HepG2 (cell line): ENCODE measurements at regions not wholly inside any gene's neighbourhood (a gene's known extent, or its start where the extent isn't known, plus 50 kb on each side); places are given as distances from the start of the nearest gene placed in this dataset.

ENCODE experiments used
- ATAC-seq: fragments of 200-7000 bp; cut with Tn5 transposase; 3 replicates; pipeline ENCODE4 v1.9.1; 2020; ENCODE audit warnings: mild to moderate bottlenecking, moderate library complexity
- BruUV-seq: library from RNA; stranded (reverse); fragments of 400-500 nt; replicated peaks from 2 replicates; lab custom pipeline; 2021; lab: Mats Ljungman, UMichigan
- CTCF ChIA-PET: fragments of 300-600 bp; formaldehyde crosslinking; extraction: SDS; loops from one replicate; lab custom pipeline; 2021; ENCODE audit warnings: low total read pairs, inconsistent platforms, low intra/inter-chr PET ratio; lab: Yijun Ruan, JAX
- POLR2A ChIA-PET: fragments of 350-600 bp; sonication (Branson Sonifier 250); formaldehyde crosslinking; loops from one replicate; lab custom pipeline; 2020; ENCODE audit warnings: antibody characterized with exemption, inconsistent platforms; lab: Yijun Ruan, JAX
- DNase-seq: peaks from one replicate; pipeline ENCODE4 v3.0.0-alpha.2; 2015; ENCODE audit warnings: low spot score
- FAIRE-seq: peaks from 3 replicates; lab custom pipeline; 2011; peaks lifted over from hg19 to GRCh38; lab: Jason Lieb, UNC
- H2AFZ ChIP-seq: one replicate; pipeline ENCODE4 v1.6.1; 2011; ENCODE audit warnings: low read length, inconsistent platforms
- H3K27ac ChIP-seq: fragments of 300-600 bp; 3 replicates; pipeline ENCODE4 v1.8.0; 2011; ENCODE audit warnings: mixed run types, mild to moderate bottlenecking, mixed read lengths, low read length, inconsistent platforms; ENCODE audit not compliant: insufficient read depth; ENCODE audit errors: extremely low read length
- H3K27me3 ChIP-seq, 2 experiments: fragments of 200-600 bp in 1 of 2; 2 replicates in 1 of 2; 3 replicates in 1 of 2; pipeline versions ENCODE4 v1.6.0 to v1.8.0; 2011; ENCODE audit warnings: low read length in 2 of 2, mild to moderate bottlenecking in 2 of 2, moderate library complexity in 2 of 2, inconsistent platforms in 1 of 2; ENCODE audit not compliant: insufficient read depth in 2 of 2, control insufficient read depth in 1 of 2
- H3K36me3 ChIP-seq, 2 experiments: fragments of 200-600 bp in 1 of 2; replicated peaks in 1 of 2; 2 replicates in 1 of 2; 3 replicates in 1 of 2; pipeline versions ENCODE4 v1.5.1 to v1.8.0; 2011; ENCODE audit warnings: low read length in 2 of 2, inconsistent platforms in 1 of 2; ENCODE audit not compliant: insufficient read depth in 2 of 2, control insufficient read depth in 1 of 2
- H3K4me1 ChIP-seq: 2 replicates; pipeline ENCODE4 v1.5.1; 2012; ENCODE audit warnings: low read length, inconsistent platforms; ENCODE audit not compliant: insufficient read depth
- H3K4me2 ChIP-seq: 2 replicates; pipeline ENCODE4 v1.6.0; 2011; ENCODE audit warnings: low read depth, low read length, inconsistent platforms
- H3K4me3 ChIP-seq, 3 experiments: fragments of 200-600 bp in 1 of 3; sonication (generic), shearing (Covaris generic) in 1 of 3; replicated peaks in 1 of 3; 2 replicates each; pipeline ENCODE4 v1.5.1; 2011 to 2016; ENCODE audit warnings: low read length in 3 of 3, inconsistent platforms in 2 of 3, low read depth in 2 of 3, mild to moderate bottlenecking in 2 of 3, control low read depth in 1 of 3, mixed read lengths in 1 of 3; ENCODE audit not compliant: insufficient read depth in 1 of 3
- H3K79me2 ChIP-seq: one replicate; pipeline ENCODE4 v1.6.1; 2011; ENCODE audit warnings: low read length, inconsistent platforms; ENCODE audit not compliant: insufficient read depth
- H3K9ac ChIP-seq: 2 replicates; pipeline ENCODE4 v1.6.0; 2011; ENCODE audit warnings: mild to moderate bottlenecking, low read depth, low read length, inconsistent platforms; ENCODE audit not compliant: insufficient read depth
- H3K9me3 ChIP-seq: 2 replicates; pipeline ENCODE4 v1.5.1; 2012; ENCODE audit warnings: mild to moderate bottlenecking, low read length
- H4K20me1 ChIP-seq: 2 replicates; pipeline ENCODE4 v1.6.0; 2011; ENCODE audit warnings: inconsistent platforms, mild to moderate bottlenecking, low read length, moderate library complexity; ENCODE audit not compliant: insufficient read depth
- ASH2L ChIP-seq: fragments of 300-600, 200-600 bp; sonication (generic); IDR thresholded peaks from 2 replicates; pipeline ENCODE4 v1.7.0; 2017; ENCODE audit warnings: low read depth, mild to moderate bottlenecking, moderate library complexity, mixed read lengths, low read length; ENCODE audit not compliant: insufficient read length
- ATF1 ChIP-seq: IDR thresholded peaks from 2 replicates; pipeline ENCODE4 v1.6.1; 2016; ENCODE audit warnings: mild to moderate bottlenecking, control low read depth
- CBX2 ChIP-seq, 2 experiments: fragments of 200-600 bp in 1 of 2; sonication (generic); formaldehyde crosslinking in 1 of 2; IDR thresholded peaks; 2 replicates each; pipeline versions ENCODE4 v1.7.0 to v1.8.1; 2018 to 2022; ENCODE audit warnings: low read depth in 2 of 2, low read length in 1 of 2, mild to moderate bottlenecking in 1 of 2, missing genetic modification reagents in 1 of 2
- HOXA7 ChIP-seq: sonication (generic); formaldehyde crosslinking; IDR thresholded peaks from 2 replicates; pipeline ENCODE4 v1.8.1; 2022; ENCODE audit warnings: mild to moderate bottlenecking, missing genetic modification reagents, moderate library complexity
- PAXIP1 ChIP-seq: sonication (generic); formaldehyde crosslinking; conservative IDR thresholded peaks from 2 replicates; pipeline ENCODE4 v1.4.0; 2020; ENCODE audit warnings: mild to moderate bottlenecking, missing genetic modification reagents, moderate library complexity
- REXO4 ChIP-seq: sonication (generic); formaldehyde crosslinking; IDR thresholded peaks from 2 replicates; pipeline ENCODE4 v1.8.0; 2022; ENCODE audit warnings: missing genetic modification reagents, mild to moderate bottlenecking, borderline replicate concordance
- SRF ChIP-seq: IDR thresholded peaks from 2 replicates; pipeline ENCODE4 v1.6.1; 2011; ENCODE audit warnings: mild to moderate bottlenecking, low read depth, low read length, moderate library complexity
- ZFX ChIP-seq: sonication (generic); formaldehyde crosslinking; IDR thresholded peaks from 2 replicates; pipeline ENCODE4 v1.4.0; 2020; ENCODE audit warnings: mild to moderate bottlenecking, low read depth, missing genetic modification reagents, moderate library complexity
- ZNF615 ChIP-seq: sonication (generic); formaldehyde crosslinking; IDR thresholded peaks from 2 replicates; pipeline ENCODE4 v1.5.0; 2020; ENCODE audit warnings: mild to moderate bottlenecking, missing genetic modification reagents, borderline replicate concordance
- WGBS: methylation state at CpG from one replicate; pipeline ENCODE4 v1.1.6; 2017; ENCODE audit warnings: low lambda C conversion rate; 5-methylcytosine and 5-hydroxymethylcytosine counted together
- in situ Hi-C: cut with HindIII; loops from 2 replicates; pipeline ENCODE4 v1.10.0; 2017; ENCODE audit warnings: low pct_unique_long_range_greater_than_20kb; ENCODE audit not compliant: extremely low pct_ligation_motif_present
- intact Hi-C: fragments of 100-400 bp; cut with micrococcal nuclease; formaldehyde crosslinking; loops from one replicate; pipeline ENCODE4 v1.10.0; 2022; ENCODE audit not compliant: unreplicated experiment

DNA sequence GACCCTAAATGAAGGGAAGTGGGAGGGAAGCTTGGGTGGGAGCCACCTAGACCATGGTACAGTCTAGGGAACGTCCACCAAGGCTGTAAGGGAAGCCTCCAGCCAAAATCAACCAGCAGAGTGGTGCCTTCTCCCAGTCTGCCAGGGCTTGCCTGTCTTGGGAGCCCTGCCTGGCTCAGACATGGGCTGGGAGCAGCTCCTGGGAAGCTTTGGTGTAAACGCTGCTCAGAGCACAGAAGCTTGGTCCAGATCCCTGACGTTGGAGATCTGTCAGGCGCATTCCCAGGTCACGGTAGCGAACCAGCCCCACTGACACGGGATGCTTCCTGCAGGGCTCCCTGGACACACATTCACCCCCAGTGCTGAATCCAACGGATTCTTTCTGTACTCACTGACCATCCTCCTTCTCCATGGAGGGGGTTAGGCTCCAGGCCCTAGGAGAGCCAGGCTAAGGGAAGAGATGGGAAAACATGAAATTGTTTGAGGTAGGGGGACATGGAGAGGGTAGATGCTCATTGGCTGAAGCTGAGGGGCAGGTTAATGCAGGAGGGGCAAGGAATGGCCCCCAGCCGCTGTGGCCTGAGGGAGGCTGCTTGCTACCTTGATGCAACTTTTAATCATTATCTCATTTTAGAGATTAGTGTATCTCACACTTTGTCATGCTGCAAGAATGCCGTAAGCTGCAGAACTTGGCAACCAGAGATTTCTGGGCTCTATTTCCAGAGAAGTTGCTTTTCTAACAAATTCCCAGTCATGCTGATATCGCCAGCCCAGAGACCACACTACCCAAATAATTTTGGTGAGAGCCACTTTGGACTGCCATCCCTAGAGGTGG lies 195.8 kb downstream of the UQCRFS1 start:
- POLR2A ChIA-PET, result no interaction called here
- no peak for ATAC-seq
- Histone ChIP-seq H2AFZ (no peak overlapping the region), H3K27me3 (no peaks in the 10 kb centered on the region), H3K79me2 (no peaks in the 10 kb centered on the region), H3K27ac (no peak overlapping the region)
- TF ChIP-seq ZNF615 (CRISPR knock-in tag) (no peak), SRF (no peak), PAXIP1 (CRISPR knock-in tag) (no peak), ASH2L (no peak), CBX2 (IDR thresholded peaks at IDR 0.05; ENCODE audit: low read depth, low read length) (no peak), CBX2 (CRISPR knock-in tag; IDR thresholded peaks at IDR 0.05; ENCODE audit: low read depth) (no peak), HOXA7 (CRISPR knock-in tag) (no peak), REXO4 (CRISPR knock-in tag) (no peak), ZFX (no peak), ATF1 (CRISPR knock-in tag) (no peak)
- TF ChIP-seq, all 625 proteins: peak for 0
- Histone ChIP-seq H3K4me3 (no peak overlapping the region), H3K4me2 (no peak overlapping the region), H3K4me1 (no peaks in the 10 kb centered on the region), H4K20me1 (no peaks in the 10 kb centered on the region), H3K9ac (no peak overlapping the region), H3K9me3 (no peaks in the 10 kb centered on the region), H3K36me3 (no peaks in the 10 kb centered on the region)
- intact Hi-C loops, result no loop called here
- DNase-seq (no peak), FAIRE-seq (no peak)
- WGBS, result 18% methylated on average over 5 of the region's 11 CpGs
- BruUV-seq, result no TSS peak
- in situ Hi-C loops, result no loop called here
- CTCF ChIA-PET, result no interaction called here
